ENCODE measurements at regions not wholly inside any gene's neighbourhood (a gene's known extent, or its start where the extent isn't known, plus 50 kb on each side); places are given as distances from the start of the nearest gene placed in this dataset.

- DNase-seq (ENCODE audit: low spot score): no peak
- no peak for TF ChIP-seq CTCF (IDR thresholded peaks at IDR 0.05; ENCODE audit: borderline replicate concordance, control extremely low read depth, extremely low read depth, insufficient read depth, missing control alignments)
- in situ Hi-C loops (cut with MboI; ENCODE audit: low sequenced_read_pairs, unreplicated experiment): no loop called here
These were observed 99.8 kb downstream of the BTG1 start for GRCh38 chr12:92045852-92046251.

- TF ChIP-seq CTCF (IDR thresholded peaks at IDR 0.05; ENCODE audit: borderline replicate concordance, control extremely low read depth, extremely low read depth, insufficient read depth, missing control alignments): no peak
- DNase-seq (ENCODE audit: low spot score): no peak
- in situ Hi-C loops (cut with MboI; ENCODE audit: low sequenced_read_pairs, unreplicated experiment): no loop called here
These were observed 101.2 kb downstream of the BTG1 start for GRCh38 chr12:92044435-92044834.

GRCh38 chr12:92042791-92043531 lies 102.7 kb downstream of the BTG1 start:
- no peak for TF ChIP-seq CTCF (IDR thresholded peaks at IDR 0.05; ENCODE audit: borderline replicate concordance, control extremely low read depth, extremely low read depth, insufficient read depth, missing control alignments)
- DNase-seq (ENCODE audit: low spot score): no peak
- in situ Hi-C loops (cut with MboI; ENCODE audit: low sequenced_read_pairs, unreplicated experiment): no loop called here

- DNase-seq (ENCODE audit: low spot score): no peak
- in situ Hi-C loops (cut with MboI; ENCODE audit: low sequenced_read_pairs, unreplicated experiment): no loop called here
- no peak for TF ChIP-seq CTCF (IDR thresholded peaks at IDR 0.05; ENCODE audit: borderline replicate concordance, control extremely low read depth, extremely low read depth, insufficient read depth, missing control alignments)
These were observed 103.9 kb downstream of the BTG1 start for GRCh38 chr12:92041742-92042141.

- TF ChIP-seq CTCF (IDR thresholded peaks at IDR 0.05; ENCODE audit: borderline replicate concordance, control extremely low read depth, extremely low read depth, insufficient read depth, missing control alignments): no peak
- no peak for DNase-seq (ENCODE audit: low spot score)
- in situ Hi-C loops (cut with MboI; ENCODE audit: low sequenced_read_pairs, unreplicated experiment): no loop called here
These were observed 106.6 kb downstream of the BTG1 start for GRCh38 chr12:92039046-92039445.

- in situ Hi-C loops (cut with MboI; ENCODE audit: low sequenced_read_pairs, unreplicated experiment): no loop called here
- TF ChIP-seq CTCF (IDR thresholded peaks at IDR 0.05; ENCODE audit: borderline replicate concordance, control extremely low read depth, extremely low read depth, insufficient read depth, missing control alignments): no peak
- no peak for DNase-seq (ENCODE audit: low spot score)
These were observed 107.2 kb downstream of the BTG1 start for GRCh38 chr12:92038476-92038875.

Data from GM13976 (cell line).